Liver (tissue), 8 donors: ENCODE measurements at regions not wholly inside any gene's neighbourhood (a gene's known extent, or its start where the extent isn't known, plus 50 kb on each side); places are given as distances from the start of the nearest gene placed in this dataset.

ENCODE experiments used
- DNase-seq: peaks from one replicate; pipeline ENCODE4 v3.0.0-alpha.2; 2017; ENCODE audit warnings: low spot score
- H3K27ac ChIP-seq, 2 donors: one replicate each; pipeline ENCODE4 v1.7.0; 2013; ENCODE audit warnings: inconsistent platforms in 2 of 2, low read length in 2 of 2, control low read depth in 1 of 2, low read depth in 1 of 2, mild to moderate bottlenecking in 1 of 2
- H3K27me3 ChIP-seq, 4 donors: one replicate each; pipeline versions ENCODE4 v1.6.1 to v1.7.0; 2013; ENCODE audit warnings: low read length in 3 of 4, inconsistent platforms in 1 of 4, mild to moderate bottlenecking in 1 of 4, moderate library complexity in 1 of 4; ENCODE audit not compliant: control insufficient read depth in 4 of 4, insufficient read depth in 4 of 4
- H3K36me3 ChIP-seq, 4 donors: one replicate each; pipeline versions ENCODE4 v1.6.1 to v1.7.0; 2013; ENCODE audit warnings: low read length in 3 of 4, mild to moderate bottlenecking in 3 of 4, low read depth in 1 of 4, moderate library complexity in 1 of 4; ENCODE audit not compliant: control insufficient read depth in 4 of 4, insufficient read depth in 3 of 4
- H3K4me1 ChIP-seq, 4 donors: one replicate each; pipeline versions ENCODE4 v1.6.1 to v1.7.0; 2013; ENCODE audit warnings: low read length in 3 of 4, mild to moderate bottlenecking in 3 of 4, moderate library complexity in 1 of 4; ENCODE audit not compliant: control insufficient read depth in 4 of 4, insufficient read depth in 4 of 4
- H3K4me3 ChIP-seq, 3 donors: one replicate each; pipeline versions ENCODE4 v1.6.1 to v1.7.0; 2013; ENCODE audit warnings: low read length in 3 of 3, control low read depth in 1 of 3, low read depth in 1 of 3, mild to moderate bottlenecking in 1 of 3
- H3K9ac ChIP-seq, 2 donors: one replicate each; pipeline ENCODE4 v1.7.0; 2013; ENCODE audit warnings: low read length in 2 of 2, mild to moderate bottlenecking in 2 of 2, moderate library complexity in 2 of 2, control low read depth in 1 of 2, low read depth in 1 of 2
- H3K9me3 ChIP-seq, 4 donors: one replicate each; pipeline versions ENCODE4 v1.6.1 to v1.7.0; 2013; ENCODE audit warnings: low read length in 3 of 4; ENCODE audit not compliant: control insufficient read depth in 4 of 4
- EGR1 ChIP-seq, 2 donors: IDR thresholded peaks; 2 replicates each; pipeline ENCODE4 v1.6.1; 2016 to 2018; ENCODE audit warnings: antibody characterized with exemption in 2 of 2, low read depth in 2 of 2
- FOXA1 ChIP-seq: IDR thresholded peaks from 2 replicates; pipeline ENCODE4 v1.6.1; 2016; ENCODE audit warnings: antibody characterized with exemption
- FOXA2 ChIP-seq: IDR thresholded peaks from 2 replicates; pipeline ENCODE4 v1.6.1; 2016; ENCODE audit warnings: antibody characterized with exemption
- GABPA ChIP-seq, 2 donors: IDR thresholded peaks in 1 of 2; conservative IDR thresholded peaks in 1 of 2; 2 replicates each; pipeline ENCODE4 v1.6.1; 2016; ENCODE audit warnings: antibody characterized with exemption in 2 of 2, mild to moderate bottlenecking in 1 of 2, moderate library complexity in 1 of 2
- HNF4A ChIP-seq, 2 donors: conservative IDR thresholded peaks; 2 replicates each; pipeline ENCODE4 v1.6.1; 2016; ENCODE audit warnings: antibody characterized with exemption in 2 of 2, mild to moderate bottlenecking in 2 of 2
- HNF4G ChIP-seq: IDR thresholded peaks from 2 replicates; pipeline ENCODE4 v1.6.1; 2016; ENCODE audit warnings: antibody characterized with exemption
- JUND ChIP-seq, 2 donors: IDR thresholded peaks; 2 replicates each; pipeline ENCODE4 v1.6.1; 2016; ENCODE audit warnings: antibody characterized with exemption in 2 of 2
- RAD21 ChIP-seq, 2 donors: IDR thresholded peaks; 2 replicates each; pipeline ENCODE4 v1.6.1; 2016; ENCODE audit warnings: antibody characterized with exemption in 2 of 2, mild to moderate bottlenecking in 2 of 2
- RXRA ChIP-seq, 2 donors: IDR thresholded peaks; 2 replicates each; pipeline ENCODE4 v1.6.1; 2017 to 2018; ENCODE audit warnings: antibody characterized with exemption in 2 of 2, mild to moderate bottlenecking in 1 of 2
- SP1 ChIP-seq: IDR thresholded peaks from 2 replicates; pipeline ENCODE4 v1.6.1; 2018; ENCODE audit warnings: antibody characterized with exemption, mild to moderate bottlenecking
- TAF1 ChIP-seq: conservative IDR thresholded peaks from 2 replicates; pipeline ENCODE4 v1.6.1; 2016; ENCODE audit warnings: antibody characterized with exemption, mild to moderate bottlenecking
- YY1 ChIP-seq: IDR thresholded peaks from 2 replicates; pipeline ENCODE4 v1.6.1; 2016; ENCODE audit warnings: antibody characterized with exemption, mild to moderate bottlenecking
- ZBTB33 ChIP-seq: IDR thresholded peaks from 2 replicates; pipeline ENCODE4 v1.6.1; 2016; ENCODE audit warnings: antibody characterized with exemption
- WGBS: extraction: QIAGEN DNeasy Blood & Tissue Kit; methylation state at CpG from one replicate; pipeline ENCODE4 v1.1.7; 2013; 5-methylcytosine and 5-hydroxymethylcytosine counted together
- TF ChIP-seq, protein P1 (sequence below): IDR thresholded peaks from 2 replicates; pipeline ENCODE4 v1.6.1; 2016; ENCODE audit warnings: antibody characterized with exemption
- TF ChIP-seq, protein P2 (sequence below): IDR thresholded peaks from 2 replicates; pipeline ENCODE4 v1.6.1; 2016; ENCODE audit warnings: antibody characterized with exemption
- TF ChIP-seq, protein P3 (sequence below): fragments of 150-350 bp; IDR thresholded peaks from 2 replicates; pipeline ENCODE4 v1.5.1; 2017; ENCODE audit warnings: improper control_type of control experiment, low read depth, low read length; ENCODE audit not compliant: missing input control
- TF ChIP-seq, protein P4 (sequence below): IDR thresholded peaks from 2 replicates; pipeline ENCODE4 v1.6.1; 2016; ENCODE audit warnings: antibody characterized with exemption, mild to moderate bottlenecking
- donor health status: healthy.
- donor health status: healthy.
- donor health status: healthy.
- donor health status: healthy.
- donor health status: healthy.

- Histone ChIP-seq H3K27ac (no peak overlapping the region), H3K4me3 (no peak overlapping the region), H3K36me3 (no peaks in the 10 kb centered on the region), H3K27me3 (peaks cover 0 to 2% (median 0%) of the 10 kb centered on the region in 4 donors), H3K9ac (no peak overlapping the region), H3K4me1 (no peaks in the 10 kb centered on the region), H3K9me3 (peaks cover 0 to 3% (median 1%) of the 10 kb centered on the region in 4 donors)
- TF ChIP-seq EGR1 (IDR thresholded peaks at IDR 0.05; ENCODE audit: low read depth in 2 of 2) = no peak
- TF ChIP-seq HNF4A (conservative IDR thresholded peaks at IDR 0.05) = no peak
- TF ChIP-seq YY1 = no peak
- TF ChIP-seq, protein P1, sequence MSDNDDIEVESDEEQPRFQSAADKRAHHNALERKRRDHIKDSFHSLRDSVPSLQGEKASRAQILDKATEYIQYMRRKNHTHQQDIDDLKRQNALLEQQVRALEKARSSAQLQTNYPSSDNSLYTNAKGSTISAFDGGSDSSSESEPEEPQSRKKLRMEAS = no peak
- TF ChIP-seq TAF1 = no peak
- no peak for TF ChIP-seq HNF4G
- no peak for TF ChIP-seq JUND (IDR thresholded peaks at IDR 0.05)
- TF ChIP-seq, protein P2, sequence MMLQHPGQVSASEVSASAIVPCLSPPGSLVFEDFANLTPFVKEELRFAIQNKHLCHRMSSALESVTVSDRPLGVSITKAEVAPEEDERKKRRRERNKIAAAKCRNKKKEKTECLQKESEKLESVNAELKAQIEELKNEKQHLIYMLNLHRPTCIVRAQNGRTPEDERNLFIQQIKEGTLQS = no peak
- TF ChIP-seq FOXA1 = no peak
- TF ChIP-seq GABPA (IDR thresholded peaks at IDR 0.05 in 1 of 2, conservative IDR thresholded peaks at IDR 0.05 in 1 of 2) = no peak
- no peak for TF ChIP-seq FOXA2
- no peak for TF ChIP-seq RXRA (IDR thresholded peaks at IDR 0.05)
- WGBS = 62% methylated on average over 1 of the region's 1 CpG
- DNase-seq = no peak
Observed at GRCh38 chr4:178693816-178694215, 1251.6 kb upstream of the AGA start.

- WGBS = 82% methylated on average over 3 of the region's 3 CpGs
Observed at GRCh38 chr4:178696515-178696914, 1254.3 kb upstream of the AGA start.

More at GRCh38 chr4:178696515-178696914, 1254.3 kb upstream of the AGA start:
- Histone ChIP-seq H3K9me3 (peaks cover 0 to 3% (median 1%) of the 10 kb centered on the region in 4 donors), H3K9ac (no peak overlapping the region), H3K36me3 (no peaks in the 10 kb centered on the region), H3K27me3 (peaks cover 0 to 2% (median 0%) of the 10 kb centered on the region in 4 donors), H3K27ac (no peak overlapping the region), H3K4me3 (no peak overlapping the region), H3K4me1 (no peaks in the 10 kb centered on the region)
- TF ChIP-seq, protein P3, sequence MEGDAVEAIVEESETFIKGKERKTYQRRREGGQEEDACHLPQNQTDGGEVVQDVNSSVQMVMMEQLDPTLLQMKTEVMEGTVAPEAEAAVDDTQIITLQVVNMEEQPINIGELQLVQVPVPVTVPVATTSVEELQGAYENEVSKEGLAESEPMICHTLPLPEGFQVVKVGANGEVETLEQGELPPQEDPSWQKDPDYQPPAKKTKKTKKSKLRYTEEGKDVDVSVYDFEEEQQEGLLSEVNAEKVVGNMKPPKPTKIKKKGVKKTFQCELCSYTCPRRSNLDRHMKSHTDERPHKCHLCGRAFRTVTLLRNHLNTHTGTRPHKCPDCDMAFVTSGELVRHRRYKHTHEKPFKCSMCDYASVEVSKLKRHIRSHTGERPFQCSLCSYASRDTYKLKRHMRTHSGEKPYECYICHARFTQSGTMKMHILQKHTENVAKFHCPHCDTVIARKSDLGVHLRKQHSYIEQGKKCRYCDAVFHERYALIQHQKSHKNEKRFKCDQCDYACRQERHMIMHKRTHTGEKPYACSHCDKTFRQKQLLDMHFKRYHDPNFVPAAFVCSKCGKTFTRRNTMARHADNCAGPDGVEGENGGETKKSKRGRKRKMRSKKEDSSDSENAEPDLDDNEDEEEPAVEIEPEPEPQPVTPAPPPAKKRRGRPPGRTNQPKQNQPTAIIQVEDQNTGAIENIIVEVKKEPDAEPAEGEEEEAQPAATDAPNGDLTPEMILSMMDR = no peak
- TF ChIP-seq, protein P4, sequence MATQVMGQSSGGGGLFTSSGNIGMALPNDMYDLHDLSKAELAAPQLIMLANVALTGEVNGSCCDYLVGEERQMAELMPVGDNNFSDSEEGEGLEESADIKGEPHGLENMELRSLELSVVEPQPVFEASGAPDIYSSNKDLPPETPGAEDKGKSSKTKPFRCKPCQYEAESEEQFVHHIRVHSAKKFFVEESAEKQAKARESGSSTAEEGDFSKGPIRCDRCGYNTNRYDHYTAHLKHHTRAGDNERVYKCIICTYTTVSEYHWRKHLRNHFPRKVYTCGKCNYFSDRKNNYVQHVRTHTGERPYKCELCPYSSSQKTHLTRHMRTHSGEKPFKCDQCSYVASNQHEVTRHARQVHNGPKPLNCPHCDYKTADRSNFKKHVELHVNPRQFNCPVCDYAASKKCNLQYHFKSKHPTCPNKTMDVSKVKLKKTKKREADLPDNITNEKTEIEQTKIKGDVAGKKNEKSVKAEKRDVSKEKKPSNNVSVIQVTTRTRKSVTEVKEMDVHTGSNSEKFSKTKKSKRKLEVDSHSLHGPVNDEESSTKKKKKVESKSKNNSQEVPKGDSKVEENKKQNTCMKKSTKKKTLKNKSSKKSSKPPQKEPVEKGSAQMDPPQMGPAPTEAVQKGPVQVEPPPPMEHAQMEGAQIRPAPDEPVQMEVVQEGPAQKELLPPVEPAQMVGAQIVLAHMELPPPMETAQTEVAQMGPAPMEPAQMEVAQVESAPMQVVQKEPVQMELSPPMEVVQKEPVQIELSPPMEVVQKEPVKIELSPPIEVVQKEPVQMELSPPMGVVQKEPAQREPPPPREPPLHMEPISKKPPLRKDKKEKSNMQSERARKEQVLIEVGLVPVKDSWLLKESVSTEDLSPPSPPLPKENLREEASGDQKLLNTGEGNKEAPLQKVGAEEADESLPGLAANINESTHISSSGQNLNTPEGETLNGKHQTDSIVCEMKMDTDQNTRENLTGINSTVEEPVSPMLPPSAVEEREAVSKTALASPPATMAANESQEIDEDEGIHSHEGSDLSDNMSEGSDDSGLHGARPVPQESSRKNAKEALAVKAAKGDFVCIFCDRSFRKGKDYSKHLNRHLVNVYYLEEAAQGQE = no peak
- TF ChIP-seq GABPA (IDR thresholded peaks at IDR 0.05 in 1 of 2, conservative IDR thresholded peaks at IDR 0.05 in 1 of 2) (no peak), YY1 (no peak), SP1 (no peak), EGR1 (IDR thresholded peaks at IDR 0.05; ENCODE audit: low read depth in 2 of 2) (no peak), HNF4G (no peak), HNF4A (conservative IDR thresholded peaks at IDR 0.05) (no peak), TAF1 (no peak), JUND (IDR thresholded peaks at IDR 0.05) (no peak), RAD21 (IDR thresholded peaks at IDR 0.05) (no peak), FOXA2 (no peak), RXRA (IDR thresholded peaks at IDR 0.05) (no peak), ZBTB33 (no peak), FOXA1 (no peak)
- TF ChIP-seq, protein P1 = no peak
- TF ChIP-seq, protein P2 = no peak
- DNase-seq = no peak
